ENCODE measurements at regions not wholly inside any gene's neighbourhood (a gene's known extent, or its start where the extent isn't known, plus 50 kb on each side); places are given as distances from the start of the nearest gene placed in this dataset.

DNA sequence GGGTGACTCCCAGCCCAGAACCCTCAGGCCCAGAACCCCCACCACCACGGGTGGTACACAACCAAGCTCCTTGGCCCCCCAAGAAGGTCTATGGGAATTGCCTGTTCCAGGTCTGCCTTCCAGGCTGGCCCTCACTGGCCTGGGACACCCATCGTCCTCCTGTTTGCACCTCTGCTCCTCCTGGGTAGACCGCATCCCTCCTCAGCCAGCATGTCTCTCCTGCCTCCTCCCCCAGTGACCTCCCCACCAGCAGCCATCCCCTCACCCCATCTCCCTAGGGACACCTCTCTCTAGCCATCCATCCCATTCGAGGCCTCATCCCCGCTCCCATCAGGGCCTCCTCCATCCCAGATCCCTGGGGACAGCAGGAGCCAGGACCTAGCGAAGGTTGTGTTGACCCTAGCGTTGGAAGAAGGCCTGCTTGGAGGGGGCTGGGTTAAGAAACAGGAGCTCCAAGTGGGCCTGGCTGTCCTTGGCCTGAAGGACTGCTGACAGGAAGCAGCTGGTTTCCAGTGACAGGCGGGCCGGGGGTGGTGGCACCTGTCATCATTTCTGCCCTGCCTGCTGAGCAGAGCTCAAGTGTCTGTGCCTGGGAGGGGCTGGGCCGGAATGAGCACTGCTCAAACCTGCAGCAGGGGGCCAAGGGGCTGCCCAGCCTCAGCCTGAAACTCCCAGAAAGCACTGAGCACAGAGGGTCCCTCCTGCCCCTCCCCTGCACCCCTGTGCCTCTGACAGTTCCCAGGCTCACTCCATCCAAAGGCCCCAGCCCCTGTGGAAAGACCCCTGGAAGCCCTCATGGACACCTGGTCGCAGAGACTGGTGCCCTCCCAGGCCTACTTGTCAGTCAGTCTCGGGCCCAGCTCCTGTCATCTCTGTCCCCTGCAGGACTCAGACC, 96.0 kb upstream of the OTOS start:
- TF ChIP-seq, protein P1, sequence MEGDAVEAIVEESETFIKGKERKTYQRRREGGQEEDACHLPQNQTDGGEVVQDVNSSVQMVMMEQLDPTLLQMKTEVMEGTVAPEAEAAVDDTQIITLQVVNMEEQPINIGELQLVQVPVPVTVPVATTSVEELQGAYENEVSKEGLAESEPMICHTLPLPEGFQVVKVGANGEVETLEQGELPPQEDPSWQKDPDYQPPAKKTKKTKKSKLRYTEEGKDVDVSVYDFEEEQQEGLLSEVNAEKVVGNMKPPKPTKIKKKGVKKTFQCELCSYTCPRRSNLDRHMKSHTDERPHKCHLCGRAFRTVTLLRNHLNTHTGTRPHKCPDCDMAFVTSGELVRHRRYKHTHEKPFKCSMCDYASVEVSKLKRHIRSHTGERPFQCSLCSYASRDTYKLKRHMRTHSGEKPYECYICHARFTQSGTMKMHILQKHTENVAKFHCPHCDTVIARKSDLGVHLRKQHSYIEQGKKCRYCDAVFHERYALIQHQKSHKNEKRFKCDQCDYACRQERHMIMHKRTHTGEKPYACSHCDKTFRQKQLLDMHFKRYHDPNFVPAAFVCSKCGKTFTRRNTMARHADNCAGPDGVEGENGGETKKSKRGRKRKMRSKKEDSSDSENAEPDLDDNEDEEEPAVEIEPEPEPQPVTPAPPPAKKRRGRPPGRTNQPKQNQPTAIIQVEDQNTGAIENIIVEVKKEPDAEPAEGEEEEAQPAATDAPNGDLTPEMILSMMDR (IDR thresholded peaks at IDR 0.05), result no peak
- no peak for TF ChIP-seq POLR2A (IDR thresholded peaks at IDR 0.05)
